Omental fat pad (tissue), 3 donors: ENCODE measurements at regions not wholly inside any gene's neighbourhood (a gene's known extent, or its start where the extent isn't known, plus 50 kb on each side); places are given as distances from the start of the nearest gene placed in this dataset.

Source experiments
- ATAC-seq: fragments of 150-250 bp; one replicate; pipeline ENCODE4 v1.9.1; 2016; ENCODE audit warnings: mild to moderate bottlenecking, moderate library complexity; ENCODE audit not compliant: low FRiP score
- DNase-seq: peaks from one replicate; pipeline ENCODE4 v3.0.0-alpha.2; 2019; ENCODE audit warnings: low spot score
- TF ChIP-seq, protein P1 (sequence below), 3 donors: fragments of 450-650 bp; IDR thresholded peaks; one replicate each; pipeline ENCODE4 v1.5.1; 2016 to 2017; ENCODE audit warnings: antibody characterized with exemption in 3 of 3, mild to moderate bottlenecking in 3 of 3, moderate library complexity in 2 of 3

DNA sequence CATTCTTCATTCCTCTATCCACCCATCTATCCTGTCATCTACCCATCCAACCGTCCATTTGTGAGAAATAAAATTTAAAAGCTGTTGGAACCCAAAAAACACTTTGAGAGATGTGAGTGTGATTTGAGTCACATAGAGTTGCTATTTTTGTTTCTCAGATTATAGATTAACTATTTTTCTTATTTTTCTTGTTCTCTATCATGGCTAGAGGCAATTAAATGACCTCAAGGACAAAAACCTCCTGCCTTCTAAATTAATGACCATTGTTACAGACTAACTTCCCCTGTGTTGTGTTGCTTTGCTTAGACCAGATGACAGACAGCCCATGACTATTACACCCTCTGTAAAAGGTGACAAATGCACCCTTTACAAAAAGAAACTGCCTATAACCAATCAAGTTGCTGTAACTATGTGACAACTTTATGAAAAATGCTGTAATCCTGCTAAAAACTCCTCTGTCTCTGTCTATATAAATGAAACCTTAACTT is 207.9 kb upstream of the CXCR4 start:
- ATAC-seq = no peak
- DNase-seq = no peak
- TF ChIP-seq, protein P1, sequence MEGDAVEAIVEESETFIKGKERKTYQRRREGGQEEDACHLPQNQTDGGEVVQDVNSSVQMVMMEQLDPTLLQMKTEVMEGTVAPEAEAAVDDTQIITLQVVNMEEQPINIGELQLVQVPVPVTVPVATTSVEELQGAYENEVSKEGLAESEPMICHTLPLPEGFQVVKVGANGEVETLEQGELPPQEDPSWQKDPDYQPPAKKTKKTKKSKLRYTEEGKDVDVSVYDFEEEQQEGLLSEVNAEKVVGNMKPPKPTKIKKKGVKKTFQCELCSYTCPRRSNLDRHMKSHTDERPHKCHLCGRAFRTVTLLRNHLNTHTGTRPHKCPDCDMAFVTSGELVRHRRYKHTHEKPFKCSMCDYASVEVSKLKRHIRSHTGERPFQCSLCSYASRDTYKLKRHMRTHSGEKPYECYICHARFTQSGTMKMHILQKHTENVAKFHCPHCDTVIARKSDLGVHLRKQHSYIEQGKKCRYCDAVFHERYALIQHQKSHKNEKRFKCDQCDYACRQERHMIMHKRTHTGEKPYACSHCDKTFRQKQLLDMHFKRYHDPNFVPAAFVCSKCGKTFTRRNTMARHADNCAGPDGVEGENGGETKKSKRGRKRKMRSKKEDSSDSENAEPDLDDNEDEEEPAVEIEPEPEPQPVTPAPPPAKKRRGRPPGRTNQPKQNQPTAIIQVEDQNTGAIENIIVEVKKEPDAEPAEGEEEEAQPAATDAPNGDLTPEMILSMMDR (IDR thresholded peaks at IDR 0.05) = no peak

DNA sequence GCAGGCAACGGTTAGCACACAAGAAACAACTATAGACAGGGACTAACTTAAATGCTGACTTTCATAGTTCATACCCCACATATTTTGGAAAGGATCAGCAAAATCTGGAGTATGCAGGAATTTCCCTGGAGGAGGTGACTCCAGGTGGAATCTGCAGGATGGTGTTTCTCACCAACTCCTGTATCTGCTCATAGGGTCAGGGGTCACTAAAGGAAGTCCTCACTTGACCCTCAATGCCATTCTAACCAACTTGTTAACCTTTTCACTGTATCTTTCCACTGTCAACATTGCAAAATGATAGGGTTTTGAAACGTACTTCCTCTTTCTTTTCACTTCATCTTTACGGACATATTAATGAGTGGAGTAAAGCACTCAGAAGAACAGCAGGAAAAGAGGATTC is 207.0 kb upstream of the CXCR4 start:
- ATAC-seq (no peak), DNase-seq (no peak)
- TF ChIP-seq, protein P1 (IDR thresholded peaks at IDR 0.05) = no peak

DNA sequence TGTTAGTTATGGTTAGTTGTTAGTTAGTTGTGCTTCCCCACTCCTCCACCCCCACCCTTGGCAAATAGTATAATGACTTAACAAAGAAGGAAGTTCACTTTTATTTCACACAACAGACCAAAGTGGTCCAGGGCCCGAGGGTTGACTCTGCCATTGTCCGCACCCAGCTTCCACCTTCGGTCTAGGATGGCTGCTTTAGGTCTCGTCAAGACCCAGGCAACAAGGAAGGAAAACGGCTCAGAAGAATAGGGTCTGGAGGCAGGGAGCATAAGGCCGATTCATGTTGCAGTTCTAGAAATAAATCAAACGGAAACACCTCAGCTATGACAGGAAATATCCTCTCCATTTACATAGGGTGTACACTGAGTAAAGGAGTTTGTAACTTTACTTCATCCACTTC is 206.0 kb upstream of the CXCR4 start:
- DNase-seq (no peak), ATAC-seq (no peak)
- TF ChIP-seq, protein P1 (IDR thresholded peaks at IDR 0.05) = no peak

DNA sequence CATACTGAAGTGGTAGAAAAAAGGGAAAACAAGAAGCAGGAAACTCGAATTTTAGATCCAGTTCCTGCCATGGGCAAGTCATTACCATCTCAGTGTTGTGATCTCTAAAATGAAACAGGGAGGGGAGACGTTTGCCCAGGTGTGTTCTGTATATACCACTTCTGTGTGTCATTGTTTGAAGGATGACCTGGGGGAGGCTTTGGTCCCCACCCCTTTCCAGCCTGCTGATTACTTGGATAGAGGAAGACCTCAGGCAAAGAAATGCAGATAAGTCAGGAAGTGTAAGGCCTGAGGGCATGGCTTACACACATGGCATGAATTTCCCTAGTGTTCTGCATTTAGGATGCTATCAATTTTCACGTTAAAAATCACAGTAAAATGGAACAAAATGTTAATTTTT is 205.2 kb upstream of the CXCR4 start:
- TF ChIP-seq, protein P1 (IDR thresholded peaks at IDR 0.05) = no peak

DNA sequence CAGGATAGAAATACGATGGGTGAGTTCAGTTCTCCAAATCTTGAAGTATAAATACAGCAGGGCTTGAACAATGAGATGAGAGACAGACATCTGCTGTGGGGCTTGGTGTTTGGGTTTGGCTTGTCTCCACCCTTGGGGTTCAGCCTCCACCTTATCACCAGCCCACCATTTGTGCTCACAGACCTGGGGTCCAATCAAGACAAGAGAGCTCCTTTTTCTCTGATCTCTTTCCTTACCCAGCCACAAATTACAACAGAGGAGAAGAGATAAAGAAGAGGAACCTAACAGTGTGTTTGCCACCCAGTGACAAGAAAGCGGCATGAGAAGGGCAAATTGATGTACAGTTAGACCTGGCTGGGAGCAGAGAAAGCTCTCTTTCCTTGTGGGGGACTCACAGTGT is 204.5 kb upstream of the CXCR4 start:
- ATAC-seq = no peak

More for the DNA sequence above, 205.2 kb upstream of the CXCR4 start:
- ATAC-seq (no peak), DNase-seq (no peak)

DNA sequence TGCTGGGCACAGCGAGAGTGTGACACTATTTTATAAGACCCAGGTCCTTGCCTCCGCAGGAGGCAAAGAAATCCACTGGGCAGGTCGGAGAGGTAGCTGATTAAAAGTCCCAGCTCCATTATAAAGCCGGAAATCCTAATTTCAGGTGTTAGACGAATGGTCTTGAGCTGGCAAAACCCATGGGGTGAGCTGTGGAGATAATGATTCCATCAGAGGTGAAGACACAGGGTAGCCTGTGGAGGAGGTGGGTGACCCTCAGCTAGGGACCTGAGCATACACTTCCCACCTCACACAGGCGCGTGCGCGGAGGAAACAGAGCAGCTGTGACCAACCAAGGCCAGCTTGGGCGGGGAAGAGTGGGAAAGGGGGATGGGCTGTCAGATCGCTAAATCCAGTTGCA is 201.7 kb upstream of the CXCR4 start:
- TF ChIP-seq, protein P1 (IDR thresholded peaks at IDR 0.05) = no peak
- ATAC-seq = no peak
- no peak for DNase-seq

More for the DNA sequence above, 204.5 kb upstream of the CXCR4 start:
- TF ChIP-seq, protein P1 (IDR thresholded peaks at IDR 0.05) = no peak
- no peak for DNase-seq

DNA sequence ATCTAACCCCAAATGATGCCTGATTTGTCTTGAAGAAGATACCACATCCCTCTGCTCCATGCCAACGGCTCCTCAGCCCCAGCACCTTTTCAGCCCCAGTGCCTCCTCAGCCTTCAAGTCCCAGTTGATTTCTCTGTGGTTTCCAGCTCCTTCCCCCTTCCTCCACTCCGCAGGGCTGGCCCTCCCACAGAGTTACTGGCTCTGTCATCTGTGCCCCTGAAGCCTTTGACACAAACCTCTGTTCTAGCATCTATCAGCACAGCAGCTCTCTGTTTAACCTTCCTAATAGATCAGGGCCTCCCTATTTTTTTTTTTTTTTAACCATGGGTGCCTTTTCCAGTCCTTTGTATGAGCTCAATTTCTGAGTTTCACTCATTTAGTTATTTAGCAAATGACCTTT is 201.3 kb upstream of the CXCR4 start:
- DNase-seq (no peak), ATAC-seq (no peak)
- TF ChIP-seq, protein P1 (IDR thresholded peaks at IDR 0.05) = no peak
